ENCODE measurements at regions not wholly inside any gene's neighbourhood (a gene's known extent, or its start where the extent isn't known, plus 50 kb on each side); places are given as distances from the start of the nearest gene placed in this dataset.

DNA sequence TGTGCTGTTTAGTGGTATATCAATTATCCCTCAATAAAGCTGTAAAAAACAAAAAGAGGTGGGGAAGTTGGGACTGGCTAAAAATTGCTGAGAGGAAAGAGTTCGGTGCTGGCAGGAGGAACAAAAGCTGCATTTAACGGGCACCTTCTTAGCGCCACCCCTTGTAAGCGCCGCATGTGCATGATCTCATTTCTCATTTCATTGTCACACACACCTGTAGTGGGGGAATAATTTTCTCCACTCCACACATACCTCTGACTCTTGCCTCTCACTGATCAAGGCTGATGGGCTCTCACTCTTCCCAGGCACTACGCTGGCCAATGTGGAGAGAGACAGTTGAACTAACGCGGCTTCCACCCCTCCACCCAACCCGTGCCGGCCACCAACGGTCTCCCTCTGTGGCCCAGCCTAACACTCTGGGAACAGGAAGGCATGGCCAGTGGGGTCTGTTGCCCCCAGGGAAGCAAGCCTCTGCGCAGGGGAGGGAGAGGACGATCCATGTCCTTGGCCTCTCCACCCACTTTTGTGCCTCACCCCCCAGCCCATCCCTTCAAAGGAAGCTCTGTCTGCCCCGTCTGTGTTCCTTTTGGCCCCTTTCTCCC is 186.7 kb upstream of the SYT13 start:
- TF ChIP-seq, protein P1, sequence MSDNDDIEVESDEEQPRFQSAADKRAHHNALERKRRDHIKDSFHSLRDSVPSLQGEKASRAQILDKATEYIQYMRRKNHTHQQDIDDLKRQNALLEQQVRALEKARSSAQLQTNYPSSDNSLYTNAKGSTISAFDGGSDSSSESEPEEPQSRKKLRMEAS (IDR thresholded peaks at IDR 0.05): no peak
- TF ChIP-seq CEBPB (IDR thresholded peaks at IDR 0.05) (no peak), CREB1 (IDR thresholded peaks at IDR 0.05; ENCODE audit: low read depth) (no peak), EP300 (IDR thresholded peaks at IDR 0.05; ENCODE audit: borderline replicate concordance) (no peak), RAD21 (IDR thresholded peaks at IDR 0.05; ENCODE audit: low read depth) (no peak)

Measured in Ishikawa (cell line).